CD4-positive, alpha-beta T cell treated with Interleukin-15 for 4 hours (primary cell): ENCODE measurements at regions not wholly inside any gene's neighbourhood (a gene's known extent, or its start where the extent isn't known, plus 50 kb on each side); places are given as distances from the start of the nearest gene placed in this dataset.

Source experiments
- DNase-seq: peaks from one replicate; pipeline ENCODE4 v3.0.0-alpha.2; 2020; ENCODE audit warnings: low spot score

- no peak for DNase-seq
Observed at GRCh38 chr6:160899671-160900430, 91.7 kb upstream of the MAP3K4 start.

GRCh38 chr6:160911949-160912348 is 79.6 kb upstream of the MAP3K4 start:
- DNase-seq = no peak

DNA sequence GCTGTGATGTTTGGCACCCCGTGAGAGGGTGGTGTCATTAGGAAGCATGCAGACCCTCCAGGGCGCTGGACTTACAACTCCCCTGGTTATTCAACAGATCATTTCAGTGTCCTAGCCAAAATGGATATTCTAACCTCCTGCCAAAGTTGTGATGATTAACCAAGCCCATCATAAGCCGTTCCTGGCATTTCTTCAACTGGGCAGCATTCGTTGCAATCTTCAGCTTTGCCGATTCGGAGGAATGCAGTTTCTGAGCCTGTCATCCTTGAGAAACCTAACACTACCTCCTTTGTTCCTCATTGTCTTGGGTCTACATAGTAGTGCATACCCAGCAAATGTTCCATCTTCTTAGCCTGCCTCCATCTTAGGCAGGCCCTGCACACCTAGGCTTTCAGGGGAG is 79.2 kb upstream of the MAP3K4 start:
- DNase-seq = no peak

GRCh38 chr6:160917572-160917971 is 74.0 kb upstream of the MAP3K4 start:
- DNase-seq = no peak

DNA sequence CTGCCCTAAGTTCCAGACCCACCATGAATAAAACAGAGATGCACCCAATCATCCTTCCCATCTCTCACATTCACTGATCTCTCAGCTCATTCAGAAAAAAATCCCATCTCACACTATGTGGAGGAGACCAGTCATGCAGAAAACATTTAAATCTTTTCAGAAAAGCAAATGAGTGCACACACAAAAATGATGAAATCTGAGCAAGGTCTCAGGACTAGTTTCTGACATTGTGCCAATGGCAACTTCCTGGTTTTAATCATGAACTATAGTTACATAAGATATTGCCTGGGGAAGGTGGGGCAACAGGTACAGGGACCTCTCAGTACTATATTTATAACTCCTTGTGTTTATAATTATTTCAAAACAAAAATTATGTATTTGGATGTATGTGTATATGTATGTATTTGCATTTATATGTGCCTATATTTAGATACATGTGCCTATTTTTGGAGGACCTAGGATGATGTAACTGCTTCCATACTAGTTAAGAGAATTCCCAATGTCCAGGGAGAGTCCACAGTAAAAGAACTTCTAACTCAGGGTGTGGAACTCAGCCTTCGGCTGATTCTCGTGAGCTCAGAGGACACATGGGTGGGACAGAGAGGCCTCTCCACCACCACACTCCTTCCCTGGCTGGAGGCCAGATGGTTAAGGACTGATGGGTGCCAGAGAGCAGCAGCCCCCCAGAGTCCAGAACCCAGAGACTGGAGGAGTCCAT is 71.7 kb upstream of the MAP3K4 start:
- no peak for DNase-seq

DNA sequence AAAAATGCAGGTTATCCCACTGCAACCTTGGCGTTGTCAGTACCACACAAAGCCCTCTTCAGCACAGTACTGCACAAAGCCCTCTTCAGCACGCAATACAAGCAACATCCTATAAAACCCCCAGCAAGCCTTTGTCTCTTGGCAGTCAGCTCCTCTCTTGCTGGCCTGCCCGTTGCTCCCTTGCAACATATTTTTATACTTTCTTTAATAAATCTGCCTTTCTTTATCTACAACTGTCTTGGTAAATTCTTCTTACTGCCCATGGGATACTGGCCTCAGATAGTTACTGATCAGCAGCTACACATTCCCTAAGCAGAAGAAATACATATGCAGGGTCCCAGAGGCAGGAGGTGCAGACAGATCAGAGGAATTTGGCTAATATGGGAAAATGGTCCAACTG is 70.5 kb upstream of the MAP3K4 start:
- DNase-seq = no peak

- no peak for DNase-seq
Observed at GRCh38 chr6:160926281-160927276, 65.0 kb upstream of the MAP3K4 start.

DNA sequence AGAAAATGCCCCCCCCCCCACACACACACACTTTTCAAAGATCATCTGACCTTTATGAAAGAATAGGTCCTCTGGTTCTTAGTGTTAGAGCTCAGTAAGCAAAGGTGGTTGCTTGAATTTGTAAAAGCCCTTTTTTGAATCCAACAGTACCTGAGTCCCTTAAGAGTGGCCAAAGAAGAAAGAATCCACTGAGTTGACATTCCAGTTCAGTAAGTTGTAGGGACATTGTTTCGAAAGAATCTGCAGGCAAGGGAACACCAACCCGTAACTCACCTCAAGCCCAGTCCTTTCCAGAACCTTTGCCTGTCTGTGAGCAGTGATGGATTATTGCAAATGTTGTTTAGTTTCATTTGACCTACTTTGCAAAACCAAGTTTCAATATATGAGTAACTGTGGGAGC is 64.2 kb upstream of the MAP3K4 start:
- no peak for DNase-seq

DNA sequence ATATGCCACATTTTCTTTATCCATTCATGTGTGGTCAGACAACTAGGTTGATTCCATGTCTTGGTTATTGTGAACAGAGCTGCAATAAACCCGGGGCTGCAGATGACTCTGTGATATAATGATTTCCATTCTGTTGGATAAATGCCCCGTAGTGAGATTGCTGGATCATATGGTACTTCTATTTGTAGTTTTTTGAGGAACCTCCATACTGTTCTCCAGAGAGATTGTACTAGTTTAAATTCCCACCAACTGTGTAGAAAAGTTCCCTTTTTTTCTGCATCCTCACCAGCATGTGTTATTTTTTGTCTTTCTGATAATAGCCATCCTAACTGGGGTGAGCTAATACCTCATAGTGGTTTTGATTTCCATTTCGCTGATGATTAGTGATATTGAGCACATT is 62.2 kb upstream of the MAP3K4 start:
- DNase-seq = no peak

DNA sequence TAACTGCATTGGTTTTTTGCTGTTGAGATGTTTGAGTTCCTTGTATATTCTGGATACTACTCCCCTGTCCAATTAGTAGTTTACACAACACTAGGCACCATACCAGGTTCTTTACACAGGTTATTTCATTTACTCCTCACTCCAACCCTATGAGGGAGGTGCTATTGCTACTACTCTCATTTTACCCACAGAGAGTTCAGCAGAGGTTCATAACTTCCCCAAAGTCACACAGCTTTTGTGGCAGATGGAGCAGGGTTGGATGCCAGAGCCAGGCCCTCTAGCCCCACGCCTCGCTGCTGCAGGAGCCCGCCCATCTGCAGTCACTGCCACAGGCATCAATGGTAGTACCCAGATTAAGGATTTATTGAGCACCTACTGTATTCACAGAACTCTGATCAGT is 61.7 kb upstream of the MAP3K4 start:
- no peak for DNase-seq

GRCh38 chr6:160930547-160931377 is 60.8 kb upstream of the MAP3K4 start:
- DNase-seq = peak; percentile 52

- DNase-seq = no peak
Observed at GRCh38 chr6:160931378-160932310, 59.9 kb upstream of the MAP3K4 start.

- DNase-seq = no peak
Observed at GRCh38 chr6:160933256-160933655, 58.3 kb upstream of the MAP3K4 start.

- no peak for DNase-seq
Observed at GRCh38 chr6:160934157-160934556, 57.4 kb upstream of the MAP3K4 start.

DNA sequence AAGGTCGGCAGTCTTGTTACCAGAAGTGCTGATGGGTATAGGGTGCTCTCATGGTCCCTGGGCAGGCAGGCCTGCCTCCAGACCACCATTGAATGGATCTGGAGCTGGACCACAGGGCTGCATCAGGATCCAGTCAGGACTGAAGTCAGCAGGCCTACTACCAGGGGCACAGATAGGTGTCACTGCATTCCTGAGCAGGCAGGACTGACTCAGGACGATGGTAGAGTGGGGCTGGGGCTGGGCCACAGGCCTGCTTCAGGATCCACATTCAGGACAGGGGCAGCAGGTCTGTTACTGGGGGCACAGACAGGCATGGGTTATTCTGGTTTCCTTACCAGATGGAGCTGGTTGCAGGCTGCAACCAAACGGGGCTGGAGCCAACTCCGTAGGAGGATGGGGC is 51.4 kb upstream of the MAP3K4 start:
- DNase-seq = no peak
